ENCODE measurements at regions not wholly inside any gene's neighbourhood (a gene's known extent, or its start where the extent isn't known, plus 50 kb on each side); places are given as distances from the start of the nearest gene placed in this dataset.

GRCh38 chr15:95953032-95953431 lies 377.5 kb upstream of the NR2F2 start:
- TF ChIP-seq CTCF (IDR thresholded peaks at IDR 0.05) (no peak), POLR2A (IDR thresholded peaks at IDR 0.05) (no peak)
